Trophoblast cell (in vitro differentiated cells and primary cell): ENCODE measurements at regions not wholly inside any gene's neighbourhood (a gene's known extent, or its start where the extent isn't known, plus 50 kb on each side); places are given as distances from the start of the nearest gene placed in this dataset.

Source experiments
- DNase-seq, 2 donors: peaks; one replicate each; pipeline ENCODE4 v3.0.0-alpha.2; 2016
- H2AFZ ChIP-seq: 2 replicates; pipeline ENCODE4 v1.6.1; 2013; ENCODE audit warnings: low read length, moderate library complexity, mild to moderate bottlenecking; ENCODE audit not compliant: insufficient read depth, poor library complexity
- H2AK5ac ChIP-seq: 2 replicates; pipeline ENCODE4 v1.6.1; 2013; ENCODE audit warnings: mild to moderate bottlenecking, low read length
- H2BK120ac ChIP-seq: 2 replicates; pipeline ENCODE4 v1.6.1; 2013; ENCODE audit warnings: low read length, mild to moderate bottlenecking, moderate library complexity; ENCODE audit not compliant: insufficient read depth, poor library complexity
- H2BK12ac ChIP-seq: 2 replicates; pipeline ENCODE4 v1.6.1; 2013; ENCODE audit warnings: mild to moderate bottlenecking, low read length, moderate library complexity
- H2BK5ac ChIP-seq: 2 replicates; pipeline ENCODE4 v1.6.1; 2013; ENCODE audit warnings: low read length, low read depth, moderate library complexity, mild to moderate bottlenecking; ENCODE audit not compliant: poor library complexity
- H3K14ac ChIP-seq: 2 replicates; pipeline ENCODE4 v1.6.1; 2013; ENCODE audit warnings: mild to moderate bottlenecking, low read length
- H3K18ac ChIP-seq: 2 replicates; pipeline ENCODE4 v1.6.1; 2013; ENCODE audit warnings: mild to moderate bottlenecking, low read length
- H3K23ac ChIP-seq: 2 replicates; pipeline ENCODE4 v1.6.1; 2013; ENCODE audit warnings: low read length
- H3K27ac ChIP-seq: 2 replicates; pipeline ENCODE4 v1.5.1; 2013; ENCODE audit warnings: low read depth, mild to moderate bottlenecking, inconsistent platforms, low read length, moderate library complexity
- H3K27me3 ChIP-seq: 2 replicates; pipeline ENCODE4 v1.6.1; 2013; ENCODE audit warnings: inconsistent platforms, mild to moderate bottlenecking, low read length, moderate library complexity; ENCODE audit not compliant: insufficient read depth
- H3K36me3 ChIP-seq, 2 experiments: 1 replicate in 1 of 2; 2 replicates in 1 of 2; pipeline ENCODE4 v1.6.1; 2013; ENCODE audit warnings: low read length in 2 of 2, mild to moderate bottlenecking in 2 of 2, moderate library complexity in 1 of 2; ENCODE audit not compliant: insufficient read depth in 2 of 2, control insufficient read depth in 1 of 2
- H3K4ac ChIP-seq: 2 replicates; pipeline ENCODE4 v1.6.1; 2013; ENCODE audit warnings: low read depth, mild to moderate bottlenecking, low read length, moderate library complexity
- H3K4me1 ChIP-seq, 2 experiments: 1 replicate in 1 of 2; 2 replicates in 1 of 2; pipeline ENCODE4 v1.6.1; 2013; ENCODE audit warnings: low read length in 2 of 2, mild to moderate bottlenecking in 2 of 2, moderate library complexity in 1 of 2; ENCODE audit not compliant: insufficient read depth in 2 of 2, control insufficient read depth in 1 of 2
- H3K4me2 ChIP-seq: 2 replicates; pipeline ENCODE4 v1.6.1; 2013; ENCODE audit warnings: inconsistent platforms, mild to moderate bottlenecking, low read length, moderate library complexity
- H3K4me3 ChIP-seq: 2 replicates; pipeline ENCODE4 v1.5.1; 2013; ENCODE audit warnings: mild to moderate bottlenecking, low read depth, low read length, inconsistent platforms
- H3K79me1 ChIP-seq: one replicate; pipeline ENCODE4 v1.6.1; 2013; ENCODE audit warnings: low read length
- H3K79me2 ChIP-seq: 2 replicates; pipeline ENCODE4 v1.6.1; 2013; ENCODE audit warnings: low read length, mild to moderate bottlenecking; ENCODE audit not compliant: control insufficient read depth, insufficient read depth, poor library complexity
- H3K9ac ChIP-seq: 2 replicates; pipeline ENCODE4 v1.6.1; 2013; ENCODE audit warnings: mild to moderate bottlenecking, low read length
- H3K9me3 ChIP-seq: 2 replicates; pipeline ENCODE4 v1.6.1; 2013; ENCODE audit warnings: low read depth, mild to moderate bottlenecking, control low read depth, inconsistent platforms, low read length; ENCODE audit not compliant: insufficient read depth
- H4K12ac ChIP-seq: 2 replicates; pipeline ENCODE4 v1.6.1; 2013; ENCODE audit warnings: low read depth, mild to moderate bottlenecking, low read length, moderate library complexity
- H4K8ac ChIP-seq: 2 replicates; pipeline ENCODE4 v1.6.1; 2013; ENCODE audit warnings: low read depth, mild to moderate bottlenecking, low read length, moderate library complexity
- H4K91ac ChIP-seq: one replicate; pipeline ENCODE4 v1.6.1; 2013; ENCODE audit warnings: low read depth, mild to moderate bottlenecking, low read length, moderate library complexity
- WGBS: extraction: QIAGEN DNeasy Blood & Tissue Kit; methylation state at CpG from one replicate; pipeline ENCODE4 v1.1.7; 2013; ENCODE audit warnings: missing lambda C conversion rate; ENCODE audit not compliant: insufficient read length, insufficient coverage; ENCODE audit errors: extremely low coverage; 5-methylcytosine and 5-hydroxymethylcytosine counted together

DNA sequence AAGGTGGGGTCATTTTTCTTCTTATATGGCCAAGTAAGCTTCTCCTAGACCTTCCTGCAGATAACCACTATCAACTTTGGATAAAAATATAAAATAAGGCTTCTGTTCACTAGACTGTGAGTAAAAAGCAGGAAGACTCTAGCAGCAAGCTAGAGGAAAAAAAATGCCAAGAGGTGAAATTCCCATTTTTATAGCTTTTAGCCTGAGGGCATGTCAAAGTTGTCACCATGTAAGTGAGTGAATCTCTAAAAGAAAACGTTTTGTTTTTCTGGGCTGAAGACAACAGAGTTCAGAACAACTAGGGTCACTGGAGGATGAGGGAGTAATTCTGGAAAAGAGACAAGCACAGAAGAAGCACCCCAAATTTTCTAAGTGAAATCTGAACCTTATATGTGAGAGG is 143.9 kb upstream of the DIO3 start:
- Histone ChIP-seq H3K18ac (no peak overlapping the region), H2AFZ (no peak overlapping the region), H3K23ac (no peak overlapping the region), H3K14ac (no peak overlapping the region), H3K4me1 (no peaks in the 10 kb centered on the region), H3K9me3 (no peaks in the 10 kb centered on the region), H3K79me2 (no peaks in the 10 kb centered on the region), H3K36me3 (no peaks in the 10 kb centered on the region), H4K8ac (no peak overlapping the region), H4K12ac (no peak overlapping the region), H3K4me2 (no peak overlapping the region), H3K27me3 (no peaks in the 10 kb centered on the region), H3K9ac (no peak overlapping the region), H3K4ac (no peak overlapping the region), H3K4me3 (no peak overlapping the region), H3K27ac (no peak overlapping the region), H2AK5ac (no peak overlapping the region), H2BK120ac (no peak overlapping the region), H2BK5ac (no peak overlapping the region), H3K79me1 (no peaks in the 10 kb centered on the region), H2BK12ac (no peak overlapping the region), H4K91ac (no peak overlapping the region)
- no peak for DNase-seq
- no CpG with 5 or more reads among the region's 1 CpG for WGBS

DNA sequence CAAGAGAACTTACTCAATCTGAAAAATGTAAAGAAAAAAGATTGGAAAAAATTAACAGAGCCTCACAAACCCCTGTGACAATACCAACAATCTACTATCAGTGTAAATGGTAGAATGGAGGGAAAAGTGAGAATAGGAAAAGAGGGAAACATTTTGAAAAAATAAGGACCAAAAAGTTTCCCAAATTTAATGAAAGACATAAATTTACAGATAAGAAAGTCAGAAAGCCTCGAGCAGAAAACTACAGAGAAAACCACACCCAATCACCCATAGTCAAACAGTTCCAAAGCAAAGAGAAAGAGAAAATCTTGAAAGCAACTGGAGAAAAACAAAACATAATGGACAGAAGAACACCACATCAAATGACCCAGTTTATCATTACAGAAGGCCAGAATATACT is 142.7 kb upstream of the DIO3 start:
- H3K79me2 ChIP-seq: no peaks in the 10 kb centered on the region
- no peak overlapping the region for H3K18ac ChIP-seq
- no peak for DNase-seq
- H3K79me1 ChIP-seq: no peaks in the 10 kb centered on the region
- no peak overlapping the region for H2AFZ ChIP-seq
- no peak overlapping the region for H4K12ac ChIP-seq
- no peaks in the 10 kb centered on the region for H3K4me1 ChIP-seq
- no peak overlapping the region for H2BK5ac ChIP-seq
- no peak overlapping the region for H3K23ac ChIP-seq
- H4K91ac ChIP-seq: no peak overlapping the region
- no CpG with 5 or more reads among the region's 1 CpG for WGBS
- H3K4me2 ChIP-seq: no peak overlapping the region
- H3K14ac ChIP-seq: no peak overlapping the region
- H3K36me3 ChIP-seq: no peaks in the 10 kb centered on the region
- no peak overlapping the region for H4K8ac ChIP-seq
- H3K9ac ChIP-seq: no peak overlapping the region
- H2BK12ac ChIP-seq: no peak overlapping the region
- H3K9me3 ChIP-seq: no peaks in the 10 kb centered on the region
- H2BK120ac ChIP-seq: no peak overlapping the region
- H3K27me3 ChIP-seq: no peaks in the 10 kb centered on the region
- no peak overlapping the region for H2AK5ac ChIP-seq
- H3K4ac ChIP-seq: no peak overlapping the region
- H3K27ac ChIP-seq: no peak overlapping the region
- no peak overlapping the region for H3K4me3 ChIP-seq

DNA sequence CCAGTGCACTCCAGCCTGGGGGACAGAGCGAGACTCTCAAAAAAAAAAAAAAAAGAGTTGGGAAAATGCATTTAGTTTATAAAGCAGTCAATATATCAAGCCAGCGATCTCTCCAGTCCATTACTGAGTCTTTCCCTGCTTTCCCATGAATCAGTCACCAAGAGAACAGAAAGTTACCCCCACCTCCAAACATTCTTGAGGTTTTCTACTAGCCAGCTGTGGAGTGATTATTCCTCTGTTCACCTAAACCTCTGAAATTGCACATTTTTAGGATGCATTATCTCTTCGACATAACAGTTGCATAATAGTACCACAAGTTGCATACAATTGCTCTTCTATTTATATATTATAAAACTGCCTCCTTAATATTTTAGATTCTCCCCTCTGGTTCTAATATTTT is 134.8 kb upstream of the DIO3 start:
- no peak overlapping the region for H2AK5ac ChIP-seq
- no CpG with 5 or more reads among the region's 3 CpGs for WGBS
- H3K9ac ChIP-seq: no peak overlapping the region
- no peak overlapping the region for H3K14ac ChIP-seq
- H3K4me2 ChIP-seq: no peak overlapping the region
- H3K4ac ChIP-seq: no peak overlapping the region
- no peak overlapping the region for H2AFZ ChIP-seq
- H2BK120ac ChIP-seq: no peak overlapping the region
- no peak overlapping the region for H2BK5ac ChIP-seq
- no peak overlapping the region for H3K23ac ChIP-seq
- DNase-seq: no peak
- no peak overlapping the region for H4K91ac ChIP-seq
- no peaks in the 10 kb centered on the region for H3K27me3 ChIP-seq
- H4K8ac ChIP-seq: no peak overlapping the region
- no peaks in the 10 kb centered on the region for H3K9me3 ChIP-seq
- H3K36me3 ChIP-seq: no peaks in the 10 kb centered on the region
- no peak overlapping the region for H4K12ac ChIP-seq
- no peaks in the 10 kb centered on the region for H3K79me2 ChIP-seq
- no peak overlapping the region for H2BK12ac ChIP-seq
- no peaks in the 10 kb centered on the region for H3K79me1 ChIP-seq
- H3K18ac ChIP-seq: no peak overlapping the region
- H3K27ac ChIP-seq: no peak overlapping the region
- no peak overlapping the region for H3K4me3 ChIP-seq
- H3K4me1 ChIP-seq: no peaks in the 10 kb centered on the region

DNA sequence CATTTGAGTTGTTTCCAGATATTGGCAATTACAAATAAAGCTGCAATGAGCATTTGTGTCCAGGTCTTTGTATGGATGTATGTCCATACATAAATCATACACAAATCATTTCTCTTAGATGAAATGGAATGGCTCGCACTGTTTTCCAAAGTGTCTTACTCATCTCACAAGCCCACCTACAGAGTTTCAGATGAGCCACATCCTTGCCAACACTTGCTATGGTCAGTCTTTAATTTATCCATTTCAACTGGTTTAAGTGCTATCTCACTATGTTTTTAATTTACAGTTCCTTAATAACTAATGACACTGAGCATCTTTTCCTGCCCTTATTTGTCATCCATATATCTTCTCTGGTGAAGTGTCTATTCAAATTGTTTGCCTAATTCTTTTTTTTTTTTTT is 132.9 kb upstream of the DIO3 start:
- no peak overlapping the region for H4K91ac ChIP-seq
- no peaks in the 10 kb centered on the region for H3K9me3 ChIP-seq
- H3K4ac ChIP-seq: no peak overlapping the region
- H3K27ac ChIP-seq: no peak overlapping the region
- no peak for DNase-seq
- no peak overlapping the region for H2AK5ac ChIP-seq
- H2BK5ac ChIP-seq: no peak overlapping the region
- H3K23ac ChIP-seq: no peak overlapping the region
- no peak overlapping the region for H3K4me3 ChIP-seq
- H3K79me2 ChIP-seq: no peaks in the 10 kb centered on the region
- no peaks in the 10 kb centered on the region for H3K79me1 ChIP-seq
- no peak overlapping the region for H3K18ac ChIP-seq
- H4K8ac ChIP-seq: no peak overlapping the region
- H4K12ac ChIP-seq: no peak overlapping the region
- H3K27me3 ChIP-seq: no peaks in the 10 kb centered on the region
- H3K4me2 ChIP-seq: no peak overlapping the region
- H2BK120ac ChIP-seq: no peak overlapping the region
- no peak overlapping the region for H2AFZ ChIP-seq
- no peak overlapping the region for H3K9ac ChIP-seq
- no peak overlapping the region for H2BK12ac ChIP-seq
- no CpG with 5 or more reads among the region's 1 CpG for WGBS
- H3K36me3 ChIP-seq: no peaks in the 10 kb centered on the region
- no peaks in the 10 kb centered on the region for H3K4me1 ChIP-seq
- H3K14ac ChIP-seq: no peak overlapping the region
